HG03457 (cell line): ENCODE measurements at regions not wholly inside any gene's neighbourhood (a gene's known extent, or its start where the extent isn't known, plus 50 kb on each side); places are given as distances from the start of the nearest gene placed in this dataset.
A peak's percentile ranks its signal among the peaks of the same experiment; 100 is the strongest.
"Not testable (repeated sequence)": the region's sequence is repeated elsewhere in the genome, so short reads cannot be mapped to it uniquely, and the experiment has no call there.

Experiments used
- ATAC-seq: cut with Tn5 transposase; IDR thresholded peaks from one replicate; pipeline ENCODE4 v1.9.1; 2021; ENCODE audit warnings: moderate number of reproducible peaks; ENCODE audit not compliant: unreplicated experiment

- no peak for ATAC-seq
These were observed 96.0 kb upstream of the VGLL4 start for GRCh38 chr3:11739706-11740105.

- no peak for ATAC-seq
These were observed 95.4 kb upstream of the VGLL4 start for GRCh38 chr3:11739123-11739522.

- ATAC-seq, result no peak
These were observed 94.0 kb upstream of the VGLL4 start for GRCh38 chr3:11737742-11738141.

- ATAC-seq, result no peak
These were observed 92.6 kb upstream of the VGLL4 start for GRCh38 chr3:11736136-11736833.

- no peak for ATAC-seq
These were observed 91.9 kb upstream of the VGLL4 start for GRCh38 chr3:11735638-11736037.

- ATAC-seq, result not testable (repeated sequence)
These were observed 91.4 kb upstream of the VGLL4 start for GRCh38 chr3:11735111-11735510.

GRCh38 chr3:11733914-11734313 lies 90.2 kb upstream of the VGLL4 start:
- ATAC-seq, result no peak

GRCh38 chr3:11727207-11727606 lies 83.5 kb upstream of the VGLL4 start:
- no peak for ATAC-seq

GRCh38 chr3:11726146-11726545 lies 82.4 kb upstream of the VGLL4 start:
- no peak for ATAC-seq

GRCh38 chr3:11725340-11725641 lies 81.6 kb upstream of the VGLL4 start:
- ATAC-seq, result not testable (repeated sequence)

GRCh38 chr3:11724615-11725339 lies 81.1 kb upstream of the VGLL4 start:
- no peak for ATAC-seq

GRCh38 chr3:11721479-11721878 lies 77.8 kb upstream of the VGLL4 start:
- ATAC-seq, result no peak

- no peak for ATAC-seq
These were observed 77.2 kb upstream of the VGLL4 start for GRCh38 chr3:11720917-11721411.

- ATAC-seq, result no peak
These were observed 76.7 kb upstream of the VGLL4 start for GRCh38 chr3:11720304-11720898.

GRCh38 chr3:11719406-11720303 lies 75.9 kb upstream of the VGLL4 start:
- ATAC-seq, result peak; percentile 72

GRCh38 chr3:11718637-11719405 lies 75.1 kb upstream of the VGLL4 start:
- peak; percentile 23 for ATAC-seq

GRCh38 chr3:11717768-11718636 lies 74.3 kb upstream of the VGLL4 start:
- ATAC-seq, result peak; percentile 7

GRCh38 chr3:11717301-11717700 lies 73.6 kb upstream of the VGLL4 start:
- no peak for ATAC-seq

- ATAC-seq, result no peak
These were observed 73.0 kb upstream of the VGLL4 start for GRCh38 chr3:11716573-11717290.
